ENCODE measurements at regions not wholly inside any gene's neighbourhood (a gene's known extent, or its start where the extent isn't known, plus 50 kb on each side); places are given as distances from the start of the nearest gene placed in this dataset.
"Not testable (repeated sequence)": the region's sequence is repeated elsewhere in the genome, so short reads cannot be mapped to it uniquely, and the experiment has no call there.

- Mint-ChIP-seq H3K4me3 (no peak overlapping the region), H3K27ac (no peak overlapping the region), H3K36me3 (no peaks in the 10 kb centered on the region), H3K4me1 (no peaks in the 10 kb centered on the region), H3K27me3 (ENCODE audit: low read depth) (peaks cover 3% of the 10 kb centered on the region; the same call in 1 of the 2 replicates), H3K9me3 (peaks cover 8% of the 10 kb centered on the region; the same call in 1 of the 2 replicates)
- POLR2A ChIA-PET = no interaction called here
- DNase-seq (ENCODE audit: low spot score) (no peak), ATAC-seq (no peak)
- no peak for TF ChIP-seq ZNF671 (CRISPR knock-in tag; IDR thresholded peaks at IDR 0.05)
- TF ChIP-seq NFATC4 (CRISPR knock-in tag; IDR thresholded peaks at IDR 0.05) = no peak
- TF ChIP-seq SMAD3 (CRISPR knock-in tag; IDR thresholded peaks at IDR 0.05; ENCODE audit: borderline replicate concordance) = no peak
- TF ChIP-seq SOX15 (CRISPR knock-in tag; IDR thresholded peaks at IDR 0.05) = no peak
- TF ChIP-seq ZNF263 (CRISPR knock-in tag; IDR thresholded peaks at IDR 0.05; ENCODE audit: low read depth) = no peak
- CTCF ChIA-PET = no interaction called here
These were observed 250.8 kb upstream of the ST6GAL2 start for GRCh38 chr2:107136733-107137132.

- CTCF ChIA-PET = no interaction called here
These were observed 251.7 kb upstream of the ST6GAL2 start for GRCh38 chr2:107137706-107138105.

GRCh38 chr2:107146181-107146580 lies 260.2 kb upstream of the ST6GAL2 start:
- Mint-ChIP-seq H3K4me3 (no peak overlapping the region), H3K27me3 (ENCODE audit: low read depth) (no peaks in the 10 kb centered on the region), H3K36me3 (peaks cover 21% of the 10 kb centered on the region), H3K27ac (no peak overlapping the region), H3K9me3 (peaks cover 41% of the 10 kb centered on the region), H3K4me1 (peaks cover 5% of the 10 kb centered on the region; the same call in 1 of the 2 replicates)
- DNase-seq (ENCODE audit: low spot score) (no peak), ATAC-seq (no peak)
- TF ChIP-seq IRF2 (CRISPR knock-in tag; IDR thresholded peaks at IDR 0.05; ENCODE audit: borderline replicate concordance, low read depth) (no peak), E2F5 (CRISPR knock-in tag; IDR thresholded peaks at IDR 0.05) (no peak), SMAD4 (CRISPR knock-in tag; IDR thresholded peaks at IDR 0.05) (no peak), MYBL2 (CRISPR knock-in tag; IDR thresholded peaks at IDR 0.05) (no peak), TEAD1 (CRISPR knock-in tag; IDR thresholded peaks at IDR 0.05) (no peak), TP53 (CRISPR knock-in tag; IDR thresholded peaks at IDR 0.05) (no peak), ZNF281 (CRISPR knock-in tag; IDR thresholded peaks at IDR 0.05) (no peak)
- TF ChIP-seq, protein P1, sequence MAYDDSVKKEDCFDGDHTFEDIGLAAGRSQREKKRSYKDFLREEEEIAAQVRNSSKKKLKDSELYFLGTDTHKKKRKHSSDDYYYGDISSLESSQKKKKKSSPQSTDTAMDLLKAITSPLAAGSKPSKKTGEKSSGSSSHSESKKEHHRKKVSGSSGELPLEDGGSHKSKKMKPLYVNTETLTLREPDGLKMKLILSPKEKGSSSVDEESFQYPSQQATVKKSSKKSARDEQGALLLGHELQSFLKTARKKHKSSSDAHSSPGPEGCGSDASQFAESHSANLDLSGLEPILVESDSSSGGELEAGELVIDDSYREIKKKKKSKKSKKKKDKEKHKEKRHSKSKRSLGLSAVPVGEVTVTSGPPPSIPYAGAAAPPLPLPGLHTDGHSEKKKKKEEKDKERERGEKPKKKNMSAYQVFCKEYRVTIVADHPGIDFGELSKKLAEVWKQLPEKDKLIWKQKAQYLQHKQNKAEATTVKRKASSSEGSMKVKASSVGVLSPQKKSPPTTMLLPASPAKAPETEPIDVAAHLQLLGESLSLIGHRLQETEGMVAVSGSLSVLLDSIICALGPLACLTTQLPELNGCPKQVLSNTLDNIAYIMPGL (CRISPR knock-in tag; IDR thresholded peaks at IDR 0.05) = no peak
- TF ChIP-seq, protein P2, sequence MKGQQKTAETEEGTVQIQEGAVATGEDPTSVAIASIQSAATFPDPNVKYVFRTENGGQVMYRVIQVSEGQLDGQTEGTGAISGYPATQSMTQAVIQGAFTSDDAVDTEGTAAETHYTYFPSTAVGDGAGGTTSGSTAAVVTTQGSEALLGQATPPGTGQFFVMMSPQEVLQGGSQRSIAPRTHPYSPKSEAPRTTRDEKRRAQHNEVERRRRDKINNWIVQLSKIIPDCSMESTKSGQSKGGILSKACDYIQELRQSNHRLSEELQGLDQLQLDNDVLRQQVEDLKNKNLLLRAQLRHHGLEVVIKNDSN (CRISPR knock-in tag; IDR thresholded peaks at IDR 0.05) = no peak
- TF ChIP-seq, protein P3, sequence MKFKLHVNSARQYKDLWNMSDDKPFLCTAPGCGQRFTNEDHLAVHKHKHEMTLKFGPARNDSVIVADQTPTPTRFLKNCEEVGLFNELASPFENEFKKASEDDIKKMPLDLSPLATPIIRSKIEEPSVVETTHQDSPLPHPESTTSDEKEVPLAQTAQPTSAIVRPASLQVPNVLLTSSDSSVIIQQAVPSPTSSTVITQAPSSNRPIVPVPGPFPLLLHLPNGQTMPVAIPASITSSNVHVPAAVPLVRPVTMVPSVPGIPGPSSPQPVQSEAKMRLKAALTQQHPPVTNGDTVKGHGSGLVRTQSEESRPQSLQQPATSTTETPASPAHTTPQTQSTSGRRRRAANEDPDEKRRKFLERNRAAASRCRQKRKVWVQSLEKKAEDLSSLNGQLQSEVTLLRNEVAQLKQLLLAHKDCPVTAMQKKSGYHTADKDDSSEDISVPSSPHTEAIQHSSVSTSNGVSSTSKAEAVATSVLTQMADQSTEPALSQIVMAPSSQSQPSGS (CRISPR knock-in tag; IDR thresholded peaks at IDR 0.05; ENCODE audit: borderline replicate concordance, low read depth) = no peak
- ChIA-PET POLR2A (no interaction called here), CTCF (no interaction called here)

More at GRCh38 chr2:107137706-107138105, 251.7 kb upstream of the ST6GAL2 start:
- POLR2A ChIA-PET = no interaction called here
- no peaks in the 10 kb centered on the region for H3K36me3 Mint-ChIP-seq
- H3K9me3 Mint-ChIP-seq = peaks cover 17% of the 10 kb centered on the region
- peaks cover 3% of the 10 kb centered on the region; the same call in 1 of the 2 replicates for H3K27me3 Mint-ChIP-seq (ENCODE audit: low read depth)
- DNase-seq (ENCODE audit: low spot score) (no peak), ATAC-seq (no peak)
- no peak overlapping the region for H3K27ac Mint-ChIP-seq
- no peaks in the 10 kb centered on the region for H3K4me1 Mint-ChIP-seq
- TF ChIP-seq ELF4 (CRISPR knock-in tag; IDR thresholded peaks at IDR 0.05; ENCODE audit: low read depth) = no peak
- TF ChIP-seq ETV6 (CRISPR knock-in tag; IDR thresholded peaks at IDR 0.05) = no peak
- no peak for TF ChIP-seq TP53 (CRISPR knock-in tag; IDR thresholded peaks at IDR 0.05)
- TF ChIP-seq NR3C1 (CRISPR knock-in tag; conservative IDR thresholded peaks at IDR 0.05; ENCODE audit: low read depth) = no peak
- TF ChIP-seq, protein P4, sequence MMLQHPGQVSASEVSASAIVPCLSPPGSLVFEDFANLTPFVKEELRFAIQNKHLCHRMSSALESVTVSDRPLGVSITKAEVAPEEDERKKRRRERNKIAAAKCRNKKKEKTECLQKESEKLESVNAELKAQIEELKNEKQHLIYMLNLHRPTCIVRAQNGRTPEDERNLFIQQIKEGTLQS (CRISPR knock-in tag; conservative IDR thresholded peaks at IDR 0.05) = no peak
- H3K4me3 Mint-ChIP-seq = no peak overlapping the region

DNA sequence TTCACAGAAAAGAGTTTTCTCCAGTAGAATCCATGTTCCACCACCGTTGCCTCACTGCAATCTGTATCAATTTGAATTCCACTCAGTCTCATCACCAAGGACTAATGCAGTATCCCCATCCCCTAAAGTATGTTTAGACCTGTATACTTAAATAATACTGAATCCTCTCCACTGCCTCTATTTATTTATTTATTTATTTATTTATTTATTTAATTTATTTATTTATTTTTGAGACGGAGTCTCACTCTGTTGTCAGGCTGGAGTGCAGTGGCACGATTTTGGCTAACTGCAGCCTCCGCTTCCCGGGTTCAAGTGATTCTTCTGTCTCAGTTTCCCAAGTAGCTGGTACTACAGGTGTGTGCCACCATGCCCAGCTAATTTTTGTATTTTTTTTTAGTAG lies 260.7 kb upstream of the ST6GAL2 start:
- Mint-ChIP-seq H3K36me3 (peaks cover 21% of the 10 kb centered on the region), H3K9me3 (peaks cover 40% of the 10 kb centered on the region)
- H3K27me3 Mint-ChIP-seq (ENCODE audit: low read depth); POLR2A ChIA-PET; H3K4me1 Mint-ChIP-seq; DNase-seq (ENCODE audit: low spot score); ATAC-seq; CTCF ChIA-PET; H3K4me3 Mint-ChIP-seq; H3K27ac Mint-ChIP-seq: not testable (repeated sequence)
